Globus pallidus (tissue), 1 donor: ENCODE measurements at regions not wholly inside any gene's neighbourhood (a gene's known extent, or its start where the extent isn't known, plus 50 kb on each side); places are given as distances from the start of the nearest gene placed in this dataset.
"Not testable (repeated sequence)": the region's sequence is repeated elsewhere in the genome, so short reads cannot be mapped to it uniquely, and the experiment has no call there.

ENCODE experiments used
- DNase-seq: peaks from one replicate; pipeline ENCODE4 v3.0.0-alpha.2; 2015; ENCODE audit warnings: low spot score

DNA sequence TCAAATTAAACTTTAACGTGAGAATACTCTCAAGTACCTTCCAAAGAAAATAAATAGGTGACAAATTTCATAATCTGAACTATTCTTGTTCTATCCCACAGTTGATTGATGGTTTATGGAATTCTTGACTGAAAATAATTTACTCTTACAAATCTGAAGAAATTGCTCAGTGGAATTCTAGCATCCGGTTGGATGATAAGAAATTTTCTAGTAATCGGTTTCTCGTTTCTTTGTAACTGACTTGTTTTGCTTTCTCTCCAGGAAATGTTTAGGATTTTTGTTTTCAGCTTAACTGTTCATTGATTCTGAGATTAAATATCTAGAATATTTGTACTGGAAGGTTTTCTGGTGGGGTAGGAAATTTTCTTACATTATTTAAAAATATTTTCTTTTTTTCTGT, 558.9 kb upstream of the ADAMTS5 start:
- DNase-seq: no peak

DNA sequence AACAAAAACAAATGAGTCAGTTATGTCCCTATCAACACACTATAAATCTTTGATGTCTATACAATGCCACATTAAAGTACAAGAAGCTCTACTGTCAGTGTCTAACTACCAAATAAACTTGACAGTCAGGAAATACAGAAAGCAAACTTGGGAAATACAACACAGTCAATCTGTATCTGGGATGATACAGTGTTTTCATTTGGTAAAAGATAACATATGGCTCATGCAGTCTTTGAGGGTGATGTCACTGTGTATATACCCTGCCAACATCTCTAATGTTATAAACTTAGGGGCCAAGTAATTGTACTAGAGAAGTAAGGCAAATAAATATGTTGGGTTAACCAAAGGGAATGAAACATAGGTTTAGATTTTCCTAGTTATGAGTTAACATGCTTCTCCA, 552.5 kb upstream of the ADAMTS5 start:
- no peak for DNase-seq

DNA sequence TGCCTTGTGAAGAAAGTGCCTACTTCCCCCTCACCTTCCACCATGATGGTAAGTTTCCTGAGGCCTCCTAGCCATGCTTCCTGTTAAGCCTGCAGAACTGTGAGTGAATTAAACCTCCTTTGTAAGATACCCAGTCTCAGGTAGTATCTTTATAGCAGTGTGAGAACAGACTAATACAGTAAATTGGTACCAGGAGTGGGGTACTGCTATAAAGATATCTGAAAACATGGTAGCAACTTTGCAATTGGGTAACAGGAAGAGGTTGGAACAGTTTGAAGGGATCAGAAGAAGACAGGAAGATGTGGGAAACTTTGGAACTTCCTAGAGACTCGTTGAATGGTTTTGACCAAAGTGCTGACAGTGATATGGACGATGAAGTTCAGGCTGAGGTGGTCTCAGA, 550.3 kb upstream of the ADAMTS5 start:
- not testable (repeated sequence) for DNase-seq

DNA sequence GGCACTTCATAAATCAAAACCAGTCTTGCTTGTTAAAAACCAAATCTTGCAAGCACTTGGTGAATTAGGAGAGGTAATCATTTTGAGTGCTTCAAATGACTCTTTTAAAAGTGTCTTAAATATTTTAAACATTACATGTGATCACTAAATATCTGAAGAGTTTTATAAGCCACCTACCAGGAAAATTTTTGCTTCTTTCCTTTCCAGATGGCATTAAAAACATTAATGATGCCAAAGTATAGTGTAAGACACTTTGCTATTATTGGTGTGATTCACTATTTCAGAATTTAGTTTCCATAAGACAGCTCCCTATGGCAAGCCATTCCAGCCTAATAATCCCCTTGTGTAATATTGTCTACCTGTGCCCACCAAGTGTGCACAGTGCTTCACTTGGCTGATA, 548.8 kb upstream of the ADAMTS5 start:
- DNase-seq: no peak

DNA sequence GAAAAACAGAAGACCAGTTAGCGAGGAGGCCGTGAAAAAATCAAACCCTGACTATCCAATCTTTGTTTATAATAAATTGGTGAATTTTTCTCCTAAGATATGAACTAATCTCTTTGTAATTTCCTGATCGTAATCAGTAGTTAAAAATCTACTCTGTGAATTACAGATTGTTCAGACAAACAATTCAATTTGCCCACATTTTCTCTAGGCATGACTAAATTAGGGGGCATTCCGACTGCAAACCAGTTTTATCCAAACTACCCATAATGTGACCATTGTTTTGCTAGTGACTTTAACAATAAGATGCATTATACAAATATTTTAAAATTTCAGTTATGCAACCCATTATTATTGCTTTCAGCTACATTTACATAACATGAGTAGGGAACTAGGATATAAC, 546.9 kb upstream of the ADAMTS5 start:
- no peak for DNase-seq

DNA sequence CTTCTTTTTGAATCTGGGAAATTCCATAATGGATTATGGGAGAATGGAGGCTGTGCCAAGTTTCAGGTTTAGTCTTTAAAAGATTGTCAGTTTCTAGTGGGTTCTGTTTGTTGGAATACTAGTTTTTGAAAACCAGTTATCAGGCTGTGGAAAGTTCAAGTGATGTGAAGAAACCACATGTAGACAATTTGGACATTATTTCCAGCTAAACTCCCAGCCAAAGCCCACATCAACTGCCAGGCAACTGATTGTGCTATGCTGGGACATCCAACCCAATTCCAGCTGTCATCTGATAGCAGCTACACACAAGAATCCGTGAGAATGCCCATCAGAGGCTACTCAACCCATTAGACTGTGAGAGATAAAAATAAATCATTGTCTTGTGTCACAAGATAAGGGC, 546.1 kb upstream of the ADAMTS5 start:
- no peak for DNase-seq

DNA sequence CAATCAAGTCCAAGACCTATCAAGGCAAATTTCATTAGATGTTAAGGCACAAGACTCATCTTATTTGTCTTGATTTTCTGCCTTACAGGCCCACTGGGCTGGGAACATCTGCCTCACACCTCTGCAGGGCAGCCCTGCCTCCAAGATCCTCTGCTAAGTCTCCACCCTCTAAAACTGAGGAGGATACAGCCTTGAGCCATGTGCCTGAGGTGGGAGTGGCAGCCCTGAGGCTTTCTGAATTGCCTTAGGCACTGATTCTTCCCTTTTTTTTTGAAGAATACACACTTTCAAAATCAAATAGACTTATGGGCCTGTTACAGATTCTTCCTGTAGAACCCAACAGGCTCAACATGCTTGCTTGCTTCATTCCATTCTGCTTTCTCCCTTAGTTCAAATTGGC, 544.3 kb upstream of the ADAMTS5 start:
- no peak for DNase-seq

DNA sequence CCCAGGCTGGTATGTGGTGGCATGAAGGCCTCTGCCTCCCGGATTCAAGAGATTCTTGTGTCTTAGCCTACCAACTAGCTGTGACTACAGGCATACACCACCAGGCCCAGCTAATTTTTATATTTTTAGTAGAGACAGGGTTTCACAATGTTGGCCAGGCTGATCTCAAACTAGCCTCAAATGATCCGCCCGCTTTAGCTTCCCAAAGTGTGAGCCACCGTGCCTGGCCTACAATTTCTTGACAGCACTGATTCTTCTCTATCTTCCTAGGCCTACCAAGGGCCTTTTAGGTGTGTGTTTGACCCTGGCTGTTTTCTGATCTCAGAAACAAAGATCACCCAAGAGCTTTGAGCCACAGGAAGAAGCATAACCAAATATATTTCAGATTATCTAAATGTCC, 540.8 kb upstream of the ADAMTS5 start:
- no peak for DNase-seq

DNA sequence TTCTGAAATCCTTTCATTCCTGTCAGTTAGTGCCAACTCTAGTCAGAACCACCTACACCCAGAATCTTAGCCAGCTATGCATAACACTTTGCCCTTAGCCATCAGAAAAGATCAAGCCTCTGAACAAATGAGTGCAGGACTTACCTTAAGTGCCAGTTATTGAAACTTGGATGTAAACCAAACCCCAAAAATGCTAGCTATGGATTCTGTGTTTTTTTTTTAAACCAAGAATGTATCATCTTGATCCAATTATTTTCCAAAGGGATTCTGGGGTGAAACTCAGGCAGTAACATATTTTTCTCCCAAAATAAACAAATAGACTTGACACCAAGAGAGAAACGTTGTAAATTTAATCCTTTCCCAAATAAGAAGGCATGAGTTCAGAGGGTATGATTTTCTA, 538.6 kb upstream of the ADAMTS5 start:
- no peak for DNase-seq

DNA sequence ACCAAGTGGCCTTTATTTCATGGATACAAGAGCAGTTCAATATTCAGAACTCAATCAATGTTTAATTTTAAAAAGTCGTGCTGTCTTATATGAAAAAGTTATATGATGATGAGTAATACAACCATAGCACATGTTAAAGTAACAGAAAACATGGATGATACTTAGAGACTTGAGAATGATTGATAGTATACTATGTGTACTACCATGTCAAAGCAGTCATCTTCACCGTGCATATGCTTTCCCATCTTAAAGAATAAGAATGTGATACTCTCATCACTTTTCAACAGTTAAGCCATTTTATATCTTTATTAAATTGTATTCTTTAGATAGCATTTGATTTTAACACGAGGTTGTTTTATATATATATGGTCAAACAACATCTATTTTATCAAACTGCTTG, 535.9 kb upstream of the ADAMTS5 start:
- no peak for DNase-seq

DNA sequence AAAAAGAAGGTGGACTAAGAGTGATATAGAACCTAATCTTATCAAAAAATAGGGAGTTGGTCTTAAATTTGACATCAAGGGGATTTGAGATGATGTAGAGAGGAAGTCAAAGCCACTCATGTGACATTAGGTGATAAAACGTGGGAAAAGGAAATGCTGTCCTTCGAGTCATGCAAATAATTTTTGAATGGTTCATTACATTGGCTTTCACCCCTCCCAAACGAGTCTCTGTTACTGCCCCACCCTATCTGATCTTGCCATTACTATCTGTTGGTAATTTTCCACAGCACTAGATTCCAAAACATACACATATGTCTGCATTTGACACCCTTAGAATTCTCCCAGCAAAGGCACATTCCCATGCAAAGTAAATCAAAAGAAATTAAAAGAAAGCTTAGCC, 531.1 kb upstream of the ADAMTS5 start:
- DNase-seq: no peak

DNA sequence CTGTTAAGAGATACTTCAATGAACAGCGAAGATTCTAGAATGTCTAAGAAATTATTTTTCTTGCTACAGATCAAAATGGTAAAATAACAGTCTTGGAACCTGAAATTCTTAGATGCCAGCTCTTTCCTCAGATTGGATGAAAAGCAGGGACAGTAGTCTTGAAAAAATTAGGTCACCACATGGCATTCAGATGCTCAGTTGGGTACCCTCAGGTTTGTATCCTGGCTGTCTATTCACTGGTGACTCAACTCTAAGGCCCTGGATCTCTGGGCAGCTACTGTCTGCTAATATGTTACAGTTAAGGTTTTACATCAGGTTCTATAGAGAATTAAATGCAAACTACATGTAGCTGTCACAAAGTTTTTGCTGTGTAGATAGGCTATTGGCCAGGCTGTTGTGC, 528.9 kb upstream of the ADAMTS5 start:
- no peak for DNase-seq

DNA sequence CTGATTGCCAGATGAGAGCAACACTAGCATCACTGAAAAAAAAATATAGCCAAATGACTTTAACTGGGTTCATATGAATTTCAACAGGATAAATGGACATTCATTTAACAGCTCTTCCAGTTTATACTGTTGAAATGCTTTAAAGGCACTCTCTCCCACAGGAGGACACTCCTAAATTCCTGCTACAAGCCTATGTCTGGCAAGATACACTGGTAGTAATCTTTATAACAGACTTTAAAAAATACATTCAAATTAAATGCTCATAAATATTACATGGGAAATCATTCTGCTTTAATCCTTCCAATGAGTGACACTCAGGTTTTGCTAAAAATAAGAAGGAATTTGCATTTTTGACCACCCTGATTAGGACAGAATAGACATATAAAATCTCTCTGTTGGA, 526.7 kb upstream of the ADAMTS5 start:
- no peak for DNase-seq

DNA sequence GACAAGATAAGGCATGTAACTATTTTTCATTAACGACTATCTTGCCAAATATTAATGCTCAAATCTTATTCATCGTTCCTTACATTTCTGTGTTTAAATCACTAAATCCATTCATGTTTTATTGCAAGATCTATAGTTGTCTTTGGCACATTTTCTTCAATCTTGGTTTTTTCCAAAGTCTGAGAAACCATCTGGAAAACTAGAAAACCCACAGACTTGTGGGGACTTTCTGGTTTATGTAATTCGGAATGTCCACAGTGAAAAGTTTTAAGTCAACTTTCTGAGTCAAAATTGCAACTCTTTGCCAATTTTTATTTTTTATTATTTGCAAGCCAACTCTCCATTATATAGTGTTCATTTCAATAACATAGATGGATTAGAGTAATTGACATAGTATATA, 520.8 kb upstream of the ADAMTS5 start:
- no peak for DNase-seq

DNA sequence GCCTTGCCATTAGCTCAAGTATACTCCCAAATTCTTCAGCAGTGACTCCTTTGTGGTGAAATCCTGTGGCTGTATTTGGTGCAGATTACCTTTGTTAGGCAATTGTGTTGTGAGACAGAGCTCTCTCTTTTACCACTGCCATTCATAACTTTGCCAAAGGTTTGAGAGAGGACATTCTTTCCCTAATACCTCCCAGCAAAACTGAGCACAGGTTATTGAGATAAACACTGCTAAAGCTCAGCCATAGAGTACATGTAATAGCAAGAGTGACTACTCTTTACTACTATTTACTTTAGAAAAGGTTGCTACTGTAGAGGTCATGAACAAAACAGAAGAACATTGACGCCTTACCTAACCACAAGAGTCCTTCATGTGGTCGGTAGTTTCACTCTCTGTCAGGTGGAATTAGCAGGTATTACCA, 514.0 kb upstream of the ADAMTS5 start:
- DNase-seq: no peak

DNA sequence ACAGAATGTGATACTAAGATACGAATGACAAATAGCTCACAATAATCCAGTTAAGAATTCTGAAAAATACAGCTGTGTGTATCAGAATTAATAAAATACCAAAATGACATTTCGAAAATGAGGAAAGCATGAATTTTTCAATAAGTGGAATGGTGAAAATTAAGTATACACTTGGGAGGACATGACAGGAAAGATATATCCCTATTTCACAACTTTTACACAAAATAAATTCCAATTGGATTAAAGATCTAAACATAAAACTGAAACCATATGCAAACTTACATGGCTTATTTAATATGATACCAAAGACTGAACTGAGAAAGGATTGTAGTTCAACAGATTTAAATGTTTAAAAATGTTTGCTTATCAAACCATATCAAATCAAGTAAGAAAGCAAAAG, 510.4 kb upstream of the ADAMTS5 start:
- DNase-seq: no peak

DNA sequence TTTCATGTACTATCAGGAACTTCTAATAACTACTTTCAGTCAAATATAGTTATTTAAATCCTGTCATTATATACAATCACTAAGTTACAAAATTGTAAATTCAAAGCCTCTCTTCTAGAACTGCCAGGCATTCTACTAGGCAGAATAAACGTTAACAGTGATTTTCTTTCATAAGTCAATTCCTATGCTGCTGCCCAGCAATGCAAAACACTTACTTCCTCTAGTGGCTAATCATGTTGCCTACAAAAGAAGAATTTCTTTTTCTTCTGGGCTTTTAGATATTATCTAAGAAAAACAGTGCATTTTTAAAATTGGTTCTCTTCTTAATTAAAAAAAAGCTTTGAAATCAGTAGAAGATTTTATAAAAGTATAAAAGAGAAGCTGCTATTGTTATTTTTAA, 509.8 kb upstream of the ADAMTS5 start:
- peak; percentile 63 for DNase-seq

DNA sequence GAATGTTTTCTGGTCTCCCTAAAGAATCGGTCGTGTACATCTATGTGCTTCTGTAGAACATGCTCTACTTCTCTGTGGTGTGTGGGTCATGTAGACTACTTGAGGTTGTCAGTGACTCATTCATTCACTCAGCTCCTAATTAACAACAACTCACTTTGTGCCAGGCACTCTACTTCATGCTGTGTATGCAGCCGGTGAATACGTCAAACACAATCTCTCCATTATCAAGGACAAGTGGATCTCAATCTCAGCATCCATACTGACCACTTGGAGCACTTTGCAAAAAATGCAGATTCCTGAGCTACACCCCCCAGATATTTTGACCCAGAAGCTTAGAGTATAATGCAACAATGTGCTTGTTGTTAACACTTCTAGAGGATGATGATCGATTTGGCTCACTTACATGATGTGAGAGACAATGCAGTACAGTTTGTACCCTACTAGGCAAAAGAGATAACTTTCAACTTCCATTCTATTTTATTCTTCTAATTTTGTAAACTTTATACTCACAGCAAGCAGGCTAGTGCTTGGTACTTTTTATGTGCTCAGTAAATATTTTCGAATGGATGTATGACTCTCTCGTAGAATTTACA, 508.6 kb upstream of the ADAMTS5 start:
- DNase-seq: peak; percentile 82

DNA sequence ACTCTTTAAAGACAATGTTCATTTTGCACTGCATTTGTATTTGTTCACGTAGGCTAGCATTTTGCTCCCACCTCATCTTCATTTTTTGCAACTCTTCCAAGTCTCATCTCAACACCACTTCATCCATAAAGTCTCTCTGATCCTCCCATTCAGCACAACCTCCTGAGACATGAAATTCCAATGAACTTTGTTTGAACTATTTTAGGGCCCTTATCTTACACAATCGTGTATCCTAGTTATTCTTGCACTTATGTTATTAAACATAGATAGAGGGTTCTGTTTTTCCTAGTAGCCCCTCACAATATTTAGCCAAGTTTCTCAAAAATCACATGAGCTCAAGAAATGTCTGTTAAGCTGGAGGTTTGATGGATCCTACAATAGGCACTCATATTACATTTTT, 500.5 kb upstream of the ADAMTS5 start:
- no peak for DNase-seq

DNA sequence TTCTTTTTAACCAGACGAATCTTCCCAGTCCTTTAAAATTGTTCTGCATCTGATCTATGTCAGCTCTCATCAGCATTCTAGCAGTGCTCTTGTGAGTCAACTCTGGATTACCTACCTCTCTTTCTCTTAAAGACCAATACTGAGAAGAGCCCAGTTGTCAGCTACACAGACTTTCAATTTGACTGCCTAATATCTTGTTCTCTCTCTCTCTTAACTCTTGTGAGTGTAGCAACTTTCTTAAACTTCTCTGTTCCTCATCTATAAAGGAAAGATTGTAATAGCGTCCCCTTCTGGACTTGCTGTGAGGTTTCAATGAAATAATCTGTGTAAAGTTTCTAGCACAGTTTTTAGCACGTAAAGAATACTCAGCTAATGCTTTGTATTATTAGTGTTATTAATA, 499.3 kb upstream of the ADAMTS5 start:
- DNase-seq: no peak

DNA sequence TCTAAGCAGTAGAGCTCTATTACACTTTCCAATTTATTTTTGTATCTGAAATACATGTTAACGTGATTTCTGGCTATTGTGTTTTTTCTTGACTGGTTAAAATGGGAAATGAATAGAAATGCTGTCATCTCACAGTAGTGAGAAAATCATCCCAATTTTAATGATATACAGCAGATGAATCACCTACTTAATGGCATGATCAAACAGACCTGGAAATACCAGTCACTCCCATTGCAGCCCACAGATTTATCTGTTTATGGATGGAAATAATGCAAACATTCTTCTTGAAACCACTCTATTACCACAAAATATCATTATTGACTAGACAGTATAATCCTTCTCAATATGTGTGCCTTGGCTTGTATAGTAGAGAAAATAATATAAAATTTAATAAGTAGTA, 497.8 kb upstream of the ADAMTS5 start:
- no peak for DNase-seq

DNA sequence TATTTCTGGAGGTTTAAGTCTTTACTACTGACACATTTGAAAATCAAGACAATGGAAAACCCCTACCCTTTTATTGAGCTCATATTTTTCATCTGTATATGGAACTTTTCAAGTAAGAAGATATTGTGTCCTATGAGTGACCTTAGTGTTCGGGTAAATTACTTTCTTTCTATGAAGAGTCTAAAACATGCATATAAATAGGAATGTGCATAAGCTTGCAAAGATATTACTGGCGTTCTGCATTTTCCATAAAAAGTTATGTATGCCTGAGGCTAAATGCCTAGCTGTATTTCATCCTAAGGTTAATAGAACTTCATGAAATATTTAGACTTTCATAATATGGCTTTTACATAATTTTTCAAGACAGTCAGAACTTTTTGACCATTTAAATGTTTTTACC, 495.8 kb upstream of the ADAMTS5 start:
- no peak for DNase-seq

DNA sequence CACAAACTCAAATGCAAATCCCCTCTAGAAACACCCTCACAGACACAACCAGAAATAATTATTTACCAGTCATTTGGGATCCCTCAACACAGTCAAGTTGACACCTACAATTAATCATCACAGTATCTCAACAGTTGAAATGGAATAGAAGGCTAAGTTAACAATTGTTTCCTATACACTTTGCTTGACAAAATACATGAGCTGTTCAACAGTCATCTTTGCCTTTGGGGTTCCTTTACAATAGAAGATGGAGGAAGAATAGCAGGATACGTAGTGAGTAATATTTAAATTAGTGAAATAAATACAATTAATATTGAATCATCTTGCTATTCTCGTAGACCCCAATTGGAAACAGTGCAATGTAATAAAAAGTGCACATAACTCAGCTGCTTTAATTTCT, 487.3 kb upstream of the ADAMTS5 start:
- no peak for DNase-seq

DNA sequence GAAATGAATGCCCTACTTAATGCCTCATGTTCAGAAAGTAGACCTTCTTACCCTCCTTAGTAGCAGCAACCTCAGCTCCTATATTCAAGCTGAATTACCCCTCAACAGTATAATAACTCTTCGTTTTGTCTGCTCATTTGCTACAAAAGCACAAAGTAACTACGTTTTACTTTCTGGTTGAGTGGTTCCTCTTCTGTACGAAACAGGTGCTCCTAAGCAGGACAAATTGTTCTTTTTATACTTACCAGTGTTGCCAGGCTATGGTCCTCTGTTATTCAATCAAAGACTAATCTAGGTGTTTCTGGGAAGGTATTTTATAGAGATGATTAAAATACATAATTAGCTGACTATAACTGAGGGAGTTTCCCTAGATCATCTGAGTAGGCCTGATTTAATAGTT, 484.2 kb upstream of the ADAMTS5 start:
- no peak for DNase-seq

DNA sequence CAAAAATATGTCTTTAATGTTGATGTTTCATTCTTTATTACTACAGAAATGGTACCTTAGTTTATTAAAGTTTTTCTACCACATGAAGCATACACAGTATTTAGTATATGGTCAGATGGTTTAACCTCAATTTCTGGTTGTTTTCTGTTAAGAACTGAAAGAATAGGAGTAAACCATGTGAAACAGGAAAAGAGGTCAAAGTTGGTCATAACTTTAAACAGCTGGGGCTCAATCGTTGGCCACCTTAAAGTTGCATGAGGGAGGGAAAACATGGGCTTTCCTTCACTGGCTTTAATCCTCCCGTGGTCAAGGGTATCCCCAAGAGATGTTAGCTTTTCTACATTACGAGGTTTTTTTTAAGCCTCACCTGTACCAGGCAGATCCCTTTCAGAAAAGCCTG, 483.3 kb upstream of the ADAMTS5 start:
- DNase-seq: no peak
